ENCODE measurements at regions not wholly inside any gene's neighbourhood (a gene's known extent, or its start where the extent isn't known, plus 50 kb on each side); places are given as distances from the start of the nearest gene placed in this dataset.
"Not testable (repeated sequence)": the region's sequence is repeated elsewhere in the genome, so short reads cannot be mapped to it uniquely, and the experiment has no call there.

- H3K9me2 ChIP-seq (replicated peaks; ENCODE audit: low read length); H3K27ac ChIP-seq (ENCODE audit: low read length); H3K27me3 ChIP-seq (ENCODE audit: low read length); H3F3A ChIP-seq (ENCODE audit: low read length, unreplicated experiment); H3K4me1 ChIP-seq (ENCODE audit: insufficient read depth, low read length); H3K36me3 ChIP-seq (ENCODE audit: low read depth, low read length); H4K20me1 ChIP-seq (ENCODE audit: low read length); H3K9me3 ChIP-seq (ENCODE audit: low read length); H3K79me2 ChIP-seq (ENCODE audit: low read length); intact Hi-C loops (cut with micrococcal nuclease): not testable (repeated sequence)
- ATAC-seq (peak; percentile 99), DNase-seq (peak; percentile 88)
- ChIA-PET CTCF (interaction anchor here (0.6 kb wide), 2 partner anchors 38 to 43 kb away, joined by 3 read pairs; no protein-coding TSS in a partner anchor), POLR2A (ENCODE audit: unreplicated experiment) (interaction anchor here (0.5 to 0.6 kb wide), 5 partner anchors 19 to 243 kb away, joined by 3 to 12 read pairs (median 5); no protein-coding TSS in a partner anchor)
- Histone ChIP-seq H3K9ac (ENCODE audit: low read length) (peak overlapping the region; percentile 80), H2AFZ (ENCODE audit: low read length) (peak overlapping the region; percentile 81), H3K4me2 (ENCODE audit: low read length) (peak overlapping the region; percentile 82), H3K4me3 (ENCODE audit: low read length) (peak overlapping the region; percentile 89)
- TSS peak; percentile 87 for BruUV-seq (replicated peaks)
Measured at GRCh38 chr7:65770473-65771225, 102.2 kb upstream of the VKORC1L1 start.

- CTCF ChIA-PET; H3K9me3 ChIP-seq (ENCODE audit: low read length); ATAC-seq; H3K27me3 ChIP-seq (ENCODE audit: low read length); H4K20me1 ChIP-seq (ENCODE audit: low read length); H3K36me3 ChIP-seq (ENCODE audit: low read depth, low read length); H3K9me2 ChIP-seq (replicated peaks; ENCODE audit: low read length); BruUV-seq (replicated peaks); H3F3A ChIP-seq (ENCODE audit: low read length, unreplicated experiment); H3K79me2 ChIP-seq (ENCODE audit: low read length); H3K27ac ChIP-seq (ENCODE audit: low read length); H3K4me1 ChIP-seq (ENCODE audit: insufficient read depth, low read length); intact Hi-C loops (cut with micrococcal nuclease); DNase-seq: not testable (repeated sequence)
- Histone ChIP-seq H2AFZ (ENCODE audit: low read length) (peak overlapping the region; percentile 69), H3K9ac (ENCODE audit: low read length) (peak overlapping the region; percentile 80), H3K4me3 (ENCODE audit: low read length) (peak overlapping the region; percentile 89), H3K4me2 (ENCODE audit: low read length) (peak overlapping the region; percentile 78)
- POLR2A ChIA-PET (ENCODE audit: unreplicated experiment): interaction anchor here (0.6 kb wide), 2 partner anchors 19 to 242 kb away, joined by 5 to 9 read pairs; no protein-coding TSS in a partner anchor
Measured at GRCh38 chr7:65771226-65771569, 101.7 kb upstream of the VKORC1L1 start.

- H2AFZ ChIP-seq (ENCODE audit: low read length); H3K4me1 ChIP-seq (ENCODE audit: insufficient read depth, low read length); DNase-seq; H4K20me1 ChIP-seq (ENCODE audit: low read length); H3K36me3 ChIP-seq (ENCODE audit: low read depth, low read length); H3K4me2 ChIP-seq (ENCODE audit: low read length); ATAC-seq; H3K9me2 ChIP-seq (replicated peaks; ENCODE audit: low read length); H3K4me3 ChIP-seq (ENCODE audit: low read length); CTCF ChIA-PET; BruUV-seq (replicated peaks); H3K79me2 ChIP-seq (ENCODE audit: low read length); intact Hi-C loops (cut with micrococcal nuclease); H3K9ac ChIP-seq (ENCODE audit: low read length); H3K9me3 ChIP-seq (ENCODE audit: low read length); H3K27ac ChIP-seq (ENCODE audit: low read length); POLR2A ChIA-PET (ENCODE audit: unreplicated experiment); H3F3A ChIP-seq (ENCODE audit: low read length, unreplicated experiment); H3K27me3 ChIP-seq (ENCODE audit: low read length): not testable (repeated sequence)
Measured at GRCh38 chr7:65776677-65777076, 96.2 kb upstream of the VKORC1L1 start.

- H3K4me1 ChIP-seq (ENCODE audit: insufficient read depth, low read length); intact Hi-C loops (cut with micrococcal nuclease); H3K79me2 ChIP-seq (ENCODE audit: low read length); H3K9me3 ChIP-seq (ENCODE audit: low read length); H3K4me2 ChIP-seq (ENCODE audit: low read length); ATAC-seq; H3K4me3 ChIP-seq (ENCODE audit: low read length); POLR2A ChIA-PET (ENCODE audit: unreplicated experiment); CTCF ChIA-PET; H3K9me2 ChIP-seq (replicated peaks; ENCODE audit: low read length); H3K9ac ChIP-seq (ENCODE audit: low read length); H3K36me3 ChIP-seq (ENCODE audit: low read depth, low read length); H4K20me1 ChIP-seq (ENCODE audit: low read length); BruUV-seq (replicated peaks); H2AFZ ChIP-seq (ENCODE audit: low read length); DNase-seq; H3K27me3 ChIP-seq (ENCODE audit: low read length); H3K27ac ChIP-seq (ENCODE audit: low read length); H3F3A ChIP-seq (ENCODE audit: low read length, unreplicated experiment): not testable (repeated sequence)
Measured at GRCh38 chr7:65789943-65790342, 82.9 kb upstream of the VKORC1L1 start.

- H3K9me2 ChIP-seq (replicated peaks; ENCODE audit: low read length); H3K36me3 ChIP-seq (ENCODE audit: low read depth, low read length); H3K9me3 ChIP-seq (ENCODE audit: low read length); H3K4me1 ChIP-seq (ENCODE audit: insufficient read depth, low read length); H3K4me2 ChIP-seq (ENCODE audit: low read length); BruUV-seq (replicated peaks); DNase-seq; ATAC-seq; intact Hi-C loops (cut with micrococcal nuclease); CTCF ChIA-PET; POLR2A ChIA-PET (ENCODE audit: unreplicated experiment); H3K79me2 ChIP-seq (ENCODE audit: low read length); H2AFZ ChIP-seq (ENCODE audit: low read length); H3K4me3 ChIP-seq (ENCODE audit: low read length); H4K20me1 ChIP-seq (ENCODE audit: low read length); H3K9ac ChIP-seq (ENCODE audit: low read length); H3K27me3 ChIP-seq (ENCODE audit: low read length); H3K27ac ChIP-seq (ENCODE audit: low read length); H3F3A ChIP-seq (ENCODE audit: low read length, unreplicated experiment): not testable (repeated sequence)
Measured at GRCh38 chr7:65791788-65792187, 81.1 kb upstream of the VKORC1L1 start.

GRCh38 chr7:65792726-65793125 lies 80.1 kb upstream of the VKORC1L1 start:
- H3K79me2 ChIP-seq (ENCODE audit: low read length); H3K4me2 ChIP-seq (ENCODE audit: low read length); H3K4me3 ChIP-seq (ENCODE audit: low read length); intact Hi-C loops (cut with micrococcal nuclease); POLR2A ChIA-PET (ENCODE audit: unreplicated experiment); ATAC-seq; H2AFZ ChIP-seq (ENCODE audit: low read length); BruUV-seq (replicated peaks); H3K9me3 ChIP-seq (ENCODE audit: low read length); DNase-seq; H3K9me2 ChIP-seq (replicated peaks; ENCODE audit: low read length); H3F3A ChIP-seq (ENCODE audit: low read length, unreplicated experiment); H3K36me3 ChIP-seq (ENCODE audit: low read depth, low read length); H3K27ac ChIP-seq (ENCODE audit: low read length); CTCF ChIA-PET; H3K4me1 ChIP-seq (ENCODE audit: insufficient read depth, low read length); H4K20me1 ChIP-seq (ENCODE audit: low read length); H3K9ac ChIP-seq (ENCODE audit: low read length); H3K27me3 ChIP-seq (ENCODE audit: low read length): not testable (repeated sequence)
